GM23248 (cell line): ENCODE measurements at regions not wholly inside any gene's neighbourhood (a gene's known extent, or its start where the extent isn't known, plus 50 kb on each side); places are given as distances from the start of the nearest gene placed in this dataset.

Experiments
- EZH2 ChIP-seq: fragments of 200-600 bp; sonication (generic); IDR thresholded peaks from 2 replicates; pipeline ENCODE4 v1.6.1; 2018; ENCODE audit warnings: antibody characterized with exemption, mild to moderate bottlenecking; ENCODE audit not compliant: insufficient read depth, poor library complexity, severe bottlenecking
- EZH2phosphoT487 ChIP-seq: fragments of 200-600 bp; sonication (generic); IDR thresholded peaks from 2 replicates; pipeline ENCODE4 v1.6.1; 2018; ENCODE audit warnings: antibody characterized with exemption, moderate library complexity, mild to moderate bottlenecking, low read depth; ENCODE audit not compliant: insufficient read depth

- TF ChIP-seq EZH2 (no peak), EZH2phosphoT487 (no peak)
These were observed 130.9 kb downstream of the GAS1 start for GRCh38 chr9:86816366-86816765.
